Activated T-helper 1 cell treated with anti-CD3 and anti-CD28 coated beads, Interleukin-12 subunit alpha, Interleukin-12 subunit beta, Interleukin-2, Interleukin-4 antibody, amounts not matched to agents 30 ng/mL and 10 ng/mL and 1 ng/mL, durations not matched to agents 14 hours and 24 hours and 36 hours (primary cell): ENCODE measurements at regions not wholly inside any gene's neighbourhood (a gene's known extent, or its start where the extent isn't known, plus 50 kb on each side); places are given as distances from the start of the nearest gene placed in this dataset.

Experiments used
- DNase-seq: peaks from one replicate; pipeline ENCODE4 v3.0.0; 2021; ENCODE audit warnings: low spot score
- H3K27ac Mint-ChIP-seq: one replicate; pipeline ENCODE4 v1.8.0; 2021; ENCODE audit warnings: mild to moderate bottlenecking, mixed read lengths
- H3K27me3 Mint-ChIP-seq: one replicate; pipeline ENCODE4 v1.8.0; 2022; ENCODE audit warnings: mild to moderate bottlenecking, moderate library complexity, mixed read lengths; ENCODE audit not compliant: insufficient read depth
- H3K36me3 Mint-ChIP-seq: one replicate; pipeline ENCODE4 v1.8.0; 2021; ENCODE audit warnings: low read depth, mixed read lengths
- H3K4me1 Mint-ChIP-seq: one replicate; pipeline ENCODE4 v1.8.0; 2021; ENCODE audit warnings: low read depth, mixed read lengths
- H3K4me3 Mint-ChIP-seq: one replicate; pipeline ENCODE4 v1.8.0; 2021; ENCODE audit warnings: mild to moderate bottlenecking, moderate library complexity, mixed read lengths
- H3K9me3 Mint-ChIP-seq: one replicate; pipeline ENCODE4 v1.8.0; 2021; ENCODE audit warnings: mixed read lengths
- intact Hi-C: fragments of 100-400 bp; cut with micrococcal nuclease; formaldehyde crosslinking; loops from one replicate; pipeline ENCODE4 v1.15.1; 2024

DNA sequence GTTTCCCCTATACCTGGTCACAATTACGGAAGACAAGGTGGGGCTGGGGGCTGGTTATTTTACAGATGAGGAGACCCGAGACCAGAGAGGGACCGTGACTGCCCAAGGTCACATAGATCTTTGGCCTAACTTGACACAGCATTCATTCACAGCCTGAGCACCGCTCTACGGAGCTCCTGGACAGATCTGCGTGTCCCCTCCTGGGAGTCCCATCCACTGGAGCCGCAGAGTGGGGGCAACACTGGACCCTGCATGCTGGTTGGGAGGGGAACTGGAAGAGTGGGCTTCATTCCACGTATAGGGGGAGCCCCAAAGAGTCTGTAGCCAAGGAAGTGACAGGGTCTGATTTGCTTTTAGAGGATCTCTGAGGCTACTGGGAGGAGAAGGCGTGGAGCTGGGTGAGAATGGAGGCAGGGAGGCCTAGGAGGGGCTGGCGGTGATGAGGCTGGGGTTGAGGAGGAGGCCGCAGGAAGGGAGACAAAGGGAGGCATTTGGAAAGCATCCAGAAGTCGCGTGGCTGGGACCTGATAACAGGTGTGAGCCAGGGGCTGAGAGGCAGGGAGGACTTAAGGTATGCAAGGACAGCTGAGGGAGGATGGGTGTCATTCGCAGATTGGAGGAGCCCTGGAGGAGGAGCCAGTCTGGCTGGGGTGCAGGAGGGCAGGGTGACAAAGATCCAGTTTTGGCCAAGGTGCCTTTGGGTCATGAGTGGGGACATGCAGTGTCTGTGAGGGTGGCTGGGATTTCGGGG lies 64.3 kb upstream of the IER5L start:
- DNase-seq, result no peak
- no peaks in the 10 kb centered on the region for H3K9me3 Mint-ChIP-seq
- no peaks in the 10 kb centered on the region for H3K36me3 Mint-ChIP-seq

DNA sequence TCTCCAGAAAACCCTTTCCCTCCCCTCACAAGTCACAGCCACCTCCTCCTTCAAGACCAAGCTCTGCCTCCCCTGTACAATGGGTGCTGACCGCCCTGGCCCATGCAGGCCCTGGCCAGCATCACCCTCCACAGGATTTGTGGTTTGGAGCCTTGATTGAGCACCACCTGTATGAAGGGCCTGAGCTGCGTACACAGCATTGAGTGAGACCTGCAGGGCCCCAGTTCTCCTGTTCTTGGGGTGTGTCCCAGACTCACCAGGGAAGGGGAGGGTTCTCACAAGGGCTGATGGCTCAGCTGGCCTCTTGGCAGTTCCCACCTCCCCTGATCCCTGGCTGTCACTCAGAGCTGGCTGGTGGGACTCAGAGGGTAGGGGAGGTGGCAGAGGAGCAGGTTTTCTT lies 63.7 kb upstream of the IER5L start:
- no peaks in the 10 kb centered on the region for H3K9me3 Mint-ChIP-seq
- H3K27ac Mint-ChIP-seq, result no peak overlapping the region
- peaks cover 18% of the 10 kb centered on the region for H3K4me1 Mint-ChIP-seq

More for the DNA sequence above, 64.3 kb upstream of the IER5L start:
- no peak overlapping the region for H3K4me3 Mint-ChIP-seq
- H3K4me1 Mint-ChIP-seq, result peaks cover 12% of the 10 kb centered on the region
- intact Hi-C loops, result no loop called here
- no peaks in the 10 kb centered on the region for H3K27me3 Mint-ChIP-seq
- H3K27ac Mint-ChIP-seq, result no peak overlapping the region

GRCh38 chr9:129240581-129241211 lies 62.6 kb upstream of the IER5L start:
- Mint-ChIP-seq H3K27ac (no peak overlapping the region), H3K36me3 (no peaks in the 10 kb centered on the region), H3K27me3 (no peaks in the 10 kb centered on the region), H3K4me1 (peaks cover 24% of the 10 kb centered on the region), H3K9me3 (no peaks in the 10 kb centered on the region), H3K4me3 (no peak overlapping the region)
- intact Hi-C loops, result no loop called here
- no peak for DNase-seq

More for the DNA sequence above, 63.7 kb upstream of the IER5L start:
- intact Hi-C loops, result no loop called here
- DNase-seq, result no peak
- Mint-ChIP-seq H3K4me3 (no peak overlapping the region), H3K27me3 (no peaks in the 10 kb centered on the region), H3K36me3 (no peaks in the 10 kb centered on the region)

- H3K36me3 Mint-ChIP-seq, result no peaks in the 10 kb centered on the region
- intact Hi-C loops, result loop anchor here (5.0 kb wide), 2 partner anchors 38 to 82 kb away; no protein-coding TSS in a partner anchor
- no peaks in the 10 kb centered on the region for H3K9me3 Mint-ChIP-seq
- H3K27me3 Mint-ChIP-seq, result no peaks in the 10 kb centered on the region
- H3K27ac Mint-ChIP-seq, result no peak overlapping the region
- H3K4me1 Mint-ChIP-seq, result peaks cover 30% of the 10 kb centered on the region
- no peak overlapping the region for H3K4me3 Mint-ChIP-seq
- DNase-seq, result no peak
These were observed 62.0 kb upstream of the IER5L start for GRCh38 chr9:129239946-129240490.

DNA sequence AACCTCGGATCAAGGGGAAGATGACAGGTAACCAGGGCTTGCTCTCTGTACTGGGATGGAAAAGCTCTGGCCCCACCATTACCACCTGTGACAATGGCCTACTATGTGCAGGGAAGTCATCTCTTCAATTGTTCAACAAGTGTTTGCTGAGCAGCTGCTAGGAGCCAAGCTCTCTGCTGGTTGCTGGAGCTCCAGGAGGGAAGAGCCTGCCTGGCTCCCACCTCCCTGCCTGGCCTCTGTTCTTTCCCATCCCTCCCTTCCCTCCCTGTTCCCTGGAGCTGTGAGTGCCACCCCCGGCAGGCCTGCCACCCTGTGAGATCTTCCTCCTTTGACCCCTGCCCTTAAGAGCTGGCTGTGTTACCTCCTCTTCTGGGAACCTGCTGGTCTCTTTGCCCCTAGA lies 59.7 kb upstream of the IER5L start:
- Mint-ChIP-seq H3K36me3 (peaks cover 3% of the 10 kb centered on the region), H3K27ac (peak overlapping the region; percentile 92), H3K9me3 (peaks cover 15% of the 10 kb centered on the region), H3K27me3 (no peaks in the 10 kb centered on the region), H3K4me1 (peaks cover 39% of the 10 kb centered on the region), H3K4me3 (peak overlapping the region; percentile 69)
- DNase-seq, result no peak
- intact Hi-C loops, result loop anchor here (1.0 to 5.0 kb wide), 5 partner anchors 33 to 221 kb away; no protein-coding TSS in a partner anchor

DNA sequence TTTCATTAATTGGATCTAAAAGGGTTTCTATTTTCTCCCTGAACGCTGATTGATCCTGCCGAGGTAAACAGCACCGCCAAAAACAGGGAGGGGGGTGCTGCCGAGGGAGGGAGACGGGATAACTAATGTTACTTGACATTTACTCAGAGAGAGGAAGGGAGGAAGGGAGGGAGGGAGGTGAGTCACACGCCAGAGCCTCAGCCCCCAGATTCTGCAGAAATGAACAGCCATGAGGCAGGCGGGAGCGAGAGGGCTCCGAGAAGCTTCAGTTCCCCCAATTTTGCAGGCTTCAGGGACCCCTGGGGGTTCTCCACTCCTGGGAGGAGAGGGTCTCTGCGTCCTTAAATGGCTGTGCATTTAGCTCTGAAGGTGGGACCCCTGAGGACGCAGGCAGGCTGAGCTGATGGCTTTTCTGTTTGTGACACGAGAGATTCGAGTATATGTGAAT lies 59.1 kb upstream of the IER5L start:
- H3K36me3 Mint-ChIP-seq, result peaks cover 3% of the 10 kb centered on the region
- H3K9me3 Mint-ChIP-seq, result peaks cover 16% of the 10 kb centered on the region
- H3K4me3 Mint-ChIP-seq, result peak overlapping the region; percentile 69
- H3K4me1 Mint-ChIP-seq, result peaks cover 39% of the 10 kb centered on the region
- intact Hi-C loops, result loop anchor here (1.0 to 5.0 kb wide), 5 partner anchors 34 to 222 kb away; no protein-coding TSS in a partner anchor
- no peaks in the 10 kb centered on the region for H3K27me3 Mint-ChIP-seq
- no peak for DNase-seq
- H3K27ac Mint-ChIP-seq, result peak overlapping the region; percentile 92

GRCh38 chr9:129236441-129237145 lies 58.5 kb upstream of the IER5L start:
- Mint-ChIP-seq H3K4me3 (peak overlapping the region; percentile 69), H3K36me3 (peaks cover 3% of the 10 kb centered on the region), H3K27me3 (no peaks in the 10 kb centered on the region), H3K9me3 (peaks cover 16% of the 10 kb centered on the region), H3K27ac (peak overlapping the region; percentile 92), H3K4me1 (peaks cover 39% of the 10 kb centered on the region)
- intact Hi-C loops, result loop anchor here (1.0 to 5.0 kb wide), 5 partner anchors 34 to 222 kb away; no protein-coding TSS in a partner anchor
- no peak for DNase-seq

- peaks cover 16% of the 10 kb centered on the region for H3K9me3 Mint-ChIP-seq
- H3K4me1 Mint-ChIP-seq, result peaks cover 39% of the 10 kb centered on the region
- peak; percentile 57 for DNase-seq
- H3K4me3 Mint-ChIP-seq, result peak overlapping the region; percentile 62
- peaks cover under 1% of the 10 kb centered on the region for H3K27me3 Mint-ChIP-seq
- peak overlapping the region; percentile 37 for H3K27ac Mint-ChIP-seq
- intact Hi-C loops, result loop anchor here (2.0 to 5.0 kb wide), 4 partner anchors 34 to 223 kb away; no protein-coding TSS in a partner anchor
- peaks cover 3% of the 10 kb centered on the region for H3K36me3 Mint-ChIP-seq
These were observed 57.9 kb upstream of the IER5L start for GRCh38 chr9:129235931-129236331.

- DNase-seq, result no peak
- H3K27me3 Mint-ChIP-seq, result peaks cover 1% of the 10 kb centered on the region
- intact Hi-C loops, result loop anchor here (5.0 kb wide), 2 partner anchors 33 to 87 kb away; no protein-coding TSS in a partner anchor
- H3K4me1 Mint-ChIP-seq, result peaks cover 39% of the 10 kb centered on the region
- H3K27ac Mint-ChIP-seq, result peak overlapping the region; percentile 37
- peaks cover 16% of the 10 kb centered on the region for H3K9me3 Mint-ChIP-seq
- peak overlapping the region; percentile 62 for H3K4me3 Mint-ChIP-seq
- H3K36me3 Mint-ChIP-seq, result peaks cover 3% of the 10 kb centered on the region
These were observed 57.2 kb upstream of the IER5L start for GRCh38 chr9:129235041-129235930.

DNA sequence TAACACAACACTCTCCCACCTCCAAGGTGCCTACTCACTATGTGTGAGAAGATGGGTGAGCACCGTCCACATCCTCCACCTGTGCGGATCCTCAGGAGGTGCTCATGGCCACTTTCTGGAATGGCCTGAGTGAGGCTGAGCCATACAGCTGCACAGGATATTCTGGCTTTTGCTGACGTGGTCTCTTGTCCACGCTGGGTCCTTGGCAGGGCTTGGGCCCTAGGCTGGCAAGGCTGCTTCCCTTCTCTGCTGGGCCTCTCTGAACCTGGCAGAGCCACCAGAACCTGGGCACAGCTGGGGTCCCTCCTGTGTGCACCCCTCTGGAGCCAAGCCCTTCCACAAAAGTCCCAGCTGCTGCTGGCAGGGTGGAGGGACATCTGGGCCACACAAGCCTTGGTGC lies 56.4 kb upstream of the IER5L start:
- Mint-ChIP-seq H3K36me3 (peaks cover 3% of the 10 kb centered on the region), H3K27me3 (peaks cover 2% of the 10 kb centered on the region), H3K27ac (no peak overlapping the region), H3K4me3 (no peak overlapping the region), H3K4me1 (peaks cover 39% of the 10 kb centered on the region), H3K9me3 (peaks cover 16% of the 10 kb centered on the region)
- no peak for DNase-seq
- intact Hi-C loops, result no loop called here

DNA sequence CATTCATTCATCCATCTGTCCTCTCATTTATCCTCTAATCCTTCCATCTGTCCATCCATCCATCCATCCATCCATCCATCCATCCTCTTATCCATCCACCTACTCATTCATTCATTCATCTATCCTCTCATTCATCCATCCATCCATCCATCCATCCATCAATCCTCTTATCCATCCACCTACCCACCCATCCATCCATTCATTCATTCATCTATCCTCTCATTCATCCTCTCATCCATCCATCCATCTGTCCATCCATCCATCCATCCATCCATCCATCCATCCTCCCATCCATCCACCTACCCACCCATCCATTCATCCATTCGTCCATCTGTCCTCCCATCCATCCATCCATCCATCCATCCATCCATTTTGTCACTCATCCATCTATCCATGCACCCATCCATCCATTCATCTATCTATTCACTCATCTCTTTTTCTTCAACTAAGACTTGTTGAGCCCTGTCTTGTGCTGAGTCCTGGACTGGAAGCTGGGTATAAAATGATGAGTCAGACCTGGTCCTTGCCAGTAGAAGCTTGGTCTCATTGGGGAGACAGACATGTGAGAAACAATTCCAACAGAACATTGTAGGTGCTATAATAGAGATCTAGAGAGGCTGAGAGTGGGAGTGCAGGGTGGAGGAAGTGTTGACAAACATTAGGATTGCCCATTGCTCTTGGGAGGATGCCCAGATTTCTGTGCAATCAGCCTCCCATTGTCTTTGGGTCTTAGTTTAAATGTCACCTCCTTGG lies 55.0 kb upstream of the IER5L start:
- Mint-ChIP-seq H3K4me1 (peaks cover 33% of the 10 kb centered on the region), H3K36me3 (peaks cover 3% of the 10 kb centered on the region), H3K4me3 (no peak overlapping the region), H3K9me3 (peaks cover 16% of the 10 kb centered on the region), H3K27me3 (peaks cover 8% of the 10 kb centered on the region), H3K27ac (no peak overlapping the region)
- intact Hi-C loops, result no loop called here
- no peak for DNase-seq
